CD4-positive, alpha-beta T cell treated with Interleukin-6 at 100 ng/mL for 8 hours (primary cell): ENCODE measurements at regions not wholly inside any gene's neighbourhood (a gene's known extent, or its start where the extent isn't known, plus 50 kb on each side); places are given as distances from the start of the nearest gene placed in this dataset.
A peak's percentile ranks its signal among the peaks of the same experiment; 100 is the strongest.
"Not testable (repeated sequence)": the region's sequence is repeated elsewhere in the genome, so short reads cannot be mapped to it uniquely, and the experiment has no call there.

ENCODE experiments used
- DNase-seq: peaks from one replicate; pipeline ENCODE4 v3.0.0-alpha.2; 2020; ENCODE audit warnings: mixed read lengths, low spot score

DNA sequence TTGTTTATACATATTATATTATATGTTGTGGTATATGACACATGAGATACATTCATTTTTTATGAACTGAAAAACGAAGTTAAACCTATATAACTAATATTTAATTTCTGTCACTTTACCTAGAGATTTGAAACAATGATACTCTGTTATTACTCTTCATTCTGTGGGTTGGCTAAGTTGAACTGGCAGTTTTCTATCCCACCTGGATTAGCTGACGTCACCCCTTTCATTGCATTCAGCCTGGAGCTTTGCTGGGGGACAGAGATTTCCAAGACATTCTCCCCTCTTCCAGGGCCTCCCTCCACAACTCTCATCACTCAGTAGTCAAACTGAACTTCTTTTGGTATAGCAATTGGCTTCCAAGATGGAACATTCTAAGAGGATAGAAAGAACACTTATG, 309.2 kb upstream of the SATB1 start:
- DNase-seq: no peak

DNA sequence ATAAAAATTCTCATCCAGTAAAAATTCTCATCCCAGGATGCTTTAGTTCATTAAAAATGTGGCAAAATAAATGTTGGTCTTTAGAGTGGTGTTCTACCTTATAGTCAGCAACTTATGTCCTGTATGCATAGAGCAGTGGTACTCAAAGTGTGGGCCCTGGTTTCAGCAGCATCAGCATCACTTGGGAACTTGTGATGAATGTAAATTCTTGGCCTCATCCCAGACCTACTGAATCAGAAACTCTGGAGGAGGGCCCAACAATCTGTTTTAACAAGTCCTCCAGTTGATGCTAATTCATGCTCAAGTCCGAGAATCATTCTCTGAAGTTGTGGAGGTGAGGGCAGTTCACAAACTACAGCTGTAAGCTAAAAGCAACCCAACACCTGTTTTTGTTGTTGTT, 307.3 kb upstream of the SATB1 start:
- no peak for DNase-seq

GRCh38 chr3:18730491-18730890, 305.4 kb upstream of the SATB1 start:
- DNase-seq: no peak

DNA sequence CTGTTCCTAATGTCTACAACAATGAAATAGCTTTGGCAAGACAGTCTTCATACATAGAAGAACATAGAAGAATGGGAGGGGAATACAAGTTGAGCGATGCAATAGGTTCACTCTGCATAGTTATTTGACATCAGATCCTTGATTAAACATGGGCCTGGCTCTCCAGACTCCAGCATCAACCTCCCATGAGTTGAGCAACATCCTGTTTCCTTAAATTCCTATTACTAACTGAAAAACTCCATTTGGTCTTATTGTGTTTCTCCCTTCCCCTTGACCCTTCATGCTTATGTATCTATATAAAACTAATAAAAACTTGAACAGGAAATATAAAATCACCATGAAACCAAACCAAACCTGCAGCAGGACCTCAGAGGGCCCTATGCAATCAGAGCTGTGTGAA, 304.5 kb upstream of the SATB1 start:
- DNase-seq: no peak

DNA sequence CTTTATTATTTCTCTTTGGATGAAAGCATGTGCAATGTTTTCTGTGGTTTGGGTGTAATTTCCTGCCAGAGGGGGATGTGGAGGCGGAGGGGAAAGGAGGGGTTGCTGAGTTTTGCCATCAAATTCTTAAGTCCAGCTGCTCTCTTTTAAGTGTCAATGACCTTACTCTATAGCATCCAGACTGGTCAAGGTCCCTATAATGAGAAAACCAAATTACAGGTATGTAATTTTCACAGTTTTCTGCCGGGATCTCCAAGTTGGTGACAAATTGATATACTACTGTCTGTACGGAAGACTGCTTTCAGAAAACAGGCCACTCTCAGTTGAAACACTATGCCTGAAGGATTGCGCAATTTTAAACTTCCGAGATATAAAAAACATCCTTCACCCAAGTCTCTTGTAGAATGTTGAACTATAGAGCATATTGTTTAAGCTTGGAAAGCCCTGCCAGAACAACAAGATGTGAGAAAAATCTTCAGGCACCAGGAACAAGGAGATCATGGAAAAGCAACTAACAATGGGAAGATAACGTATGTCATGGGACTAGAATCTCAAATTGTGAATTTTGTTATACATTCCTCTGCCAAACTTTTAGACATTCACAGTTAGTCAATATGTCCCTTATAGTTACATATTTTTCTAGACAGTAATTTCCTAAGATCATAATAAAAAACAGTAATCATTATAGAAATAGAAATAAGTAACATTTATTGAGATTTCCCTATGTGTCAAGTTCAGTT, 300.7 kb upstream of the SATB1 start:
- DNase-seq: peak; percentile 61

DNA sequence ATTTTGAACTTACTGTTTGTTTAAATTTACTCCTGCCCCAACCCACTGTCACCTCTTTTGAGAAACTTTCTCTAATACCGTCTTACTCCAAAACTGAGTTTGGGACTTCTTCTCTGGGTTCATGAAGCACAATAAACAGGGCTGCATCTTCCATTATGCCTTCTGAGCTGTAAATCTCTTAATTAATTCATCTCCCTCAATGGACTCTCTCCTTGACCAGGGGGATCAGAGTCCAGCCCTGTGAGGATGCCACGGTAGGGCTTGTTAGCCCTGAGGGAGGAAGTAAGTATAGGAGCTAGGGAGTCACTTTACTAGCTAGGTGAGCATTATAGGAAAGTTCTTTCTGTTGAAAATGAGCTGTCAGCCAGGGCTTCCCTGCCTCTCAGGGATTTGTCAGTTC, 299.3 kb upstream of the SATB1 start:
- no peak for DNase-seq

DNA sequence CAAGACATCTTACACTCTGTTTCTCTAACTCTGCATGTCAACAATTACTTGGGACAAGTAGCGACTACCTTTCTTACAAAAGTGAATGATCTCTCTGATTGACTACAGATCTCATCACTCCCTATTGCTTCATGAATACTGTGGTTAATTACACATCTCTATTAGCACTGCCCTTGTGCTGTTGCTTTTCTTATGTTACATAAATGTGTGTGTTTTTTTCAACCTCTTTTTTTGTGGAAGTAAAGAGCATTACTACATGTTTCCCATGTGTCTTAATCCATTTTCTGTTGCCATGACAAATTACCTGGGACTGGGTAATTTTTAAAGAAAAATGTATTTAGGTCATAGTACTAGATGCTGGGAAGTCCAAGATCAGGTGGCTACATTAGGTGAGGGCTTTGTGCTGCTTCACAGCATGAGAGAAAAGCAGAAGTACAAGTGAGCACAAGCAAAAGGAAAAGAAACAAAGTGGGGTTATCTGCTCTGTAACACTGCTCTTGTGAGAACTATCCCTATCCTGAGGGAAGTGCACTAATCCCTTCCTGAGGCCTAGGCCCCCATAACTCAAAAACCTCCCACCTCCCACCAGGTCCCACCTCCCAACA, 298.2 kb upstream of the SATB1 start:
- DNase-seq: no peak

DNA sequence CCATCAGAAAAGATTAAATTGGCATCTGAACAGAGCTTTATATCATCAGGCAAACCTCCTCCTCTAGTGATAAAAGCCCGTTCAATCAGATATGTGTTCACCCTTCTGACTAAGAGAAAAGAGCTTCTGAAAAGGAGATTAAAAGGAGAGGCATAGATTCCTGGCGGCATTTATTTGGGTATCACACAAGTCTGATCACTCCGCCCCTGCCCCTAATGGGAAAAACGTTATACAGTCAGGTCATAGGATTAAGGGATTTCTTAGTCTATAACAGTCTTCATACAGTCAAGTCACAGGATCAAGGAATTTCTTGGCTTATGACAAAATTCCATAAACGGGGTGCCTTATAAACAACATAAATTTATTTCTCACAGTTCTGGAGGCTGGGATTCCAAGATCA, 295.4 kb upstream of the SATB1 start:
- no peak for DNase-seq

- no peak for DNase-seq
Observed at GRCh38 chr3:18717598-18717997, 292.5 kb upstream of the SATB1 start.

DNA sequence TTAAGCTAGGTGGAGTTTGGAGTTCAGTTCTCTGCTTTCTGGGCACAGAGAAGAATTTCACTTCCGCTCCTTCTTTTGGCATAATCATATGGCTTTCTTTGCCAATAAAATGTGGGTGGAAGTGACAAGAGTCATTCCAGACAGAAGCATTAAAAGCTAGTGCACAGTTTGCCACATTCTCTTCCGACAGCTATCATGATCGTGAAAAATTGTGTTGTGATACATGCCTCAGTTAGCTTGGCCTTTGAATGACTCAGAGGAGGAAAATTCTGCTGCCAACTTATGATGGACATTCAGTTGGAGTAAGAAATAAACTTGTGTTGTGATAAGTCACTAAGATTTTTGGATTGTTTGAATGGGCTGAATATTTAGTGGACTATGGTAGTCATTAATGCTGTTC, 291.7 kb upstream of the SATB1 start:
- no peak for DNase-seq

DNA sequence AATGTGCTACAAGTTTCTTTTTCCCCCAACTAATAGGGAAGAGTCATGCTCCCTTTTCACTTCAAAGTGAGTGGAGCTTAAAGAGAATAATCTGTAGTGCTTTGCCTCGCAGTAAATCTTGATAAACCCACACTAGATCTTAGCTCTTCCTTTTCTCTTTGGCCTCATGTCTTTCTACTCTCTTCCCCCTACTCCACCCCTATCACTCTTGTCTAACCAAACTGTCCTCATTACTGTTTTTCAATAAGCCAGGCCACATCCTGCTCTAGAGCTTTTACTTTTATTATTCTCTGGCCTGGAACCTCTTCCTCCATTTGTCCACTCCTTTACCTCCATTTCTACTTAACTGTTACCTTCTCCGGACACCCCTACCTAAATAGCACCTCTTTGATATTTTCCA, 291.0 kb upstream of the SATB1 start:
- no peak for DNase-seq

DNA sequence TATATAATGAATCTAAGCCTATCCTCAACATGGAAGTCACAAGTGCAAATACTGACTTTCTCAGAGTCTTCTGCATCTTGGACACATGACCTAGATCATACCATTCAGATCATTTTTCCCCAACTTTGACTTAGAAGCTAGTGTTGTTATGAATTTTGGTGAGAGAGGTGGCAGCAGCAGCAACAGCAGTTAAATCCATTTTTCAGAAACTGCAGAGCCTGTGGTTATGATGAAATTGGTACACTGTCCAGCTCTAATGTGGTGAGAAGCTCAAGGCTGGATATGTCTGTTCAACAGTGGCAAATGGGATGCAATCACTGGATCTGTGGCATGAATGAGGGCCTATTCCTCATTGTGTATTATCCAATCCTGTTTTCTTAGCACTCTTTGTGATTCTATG, 290.1 kb upstream of the SATB1 start:
- DNase-seq: no peak

GRCh38 chr3:18713577-18713951, 288.4 kb upstream of the SATB1 start:
- no peak for DNase-seq

DNA sequence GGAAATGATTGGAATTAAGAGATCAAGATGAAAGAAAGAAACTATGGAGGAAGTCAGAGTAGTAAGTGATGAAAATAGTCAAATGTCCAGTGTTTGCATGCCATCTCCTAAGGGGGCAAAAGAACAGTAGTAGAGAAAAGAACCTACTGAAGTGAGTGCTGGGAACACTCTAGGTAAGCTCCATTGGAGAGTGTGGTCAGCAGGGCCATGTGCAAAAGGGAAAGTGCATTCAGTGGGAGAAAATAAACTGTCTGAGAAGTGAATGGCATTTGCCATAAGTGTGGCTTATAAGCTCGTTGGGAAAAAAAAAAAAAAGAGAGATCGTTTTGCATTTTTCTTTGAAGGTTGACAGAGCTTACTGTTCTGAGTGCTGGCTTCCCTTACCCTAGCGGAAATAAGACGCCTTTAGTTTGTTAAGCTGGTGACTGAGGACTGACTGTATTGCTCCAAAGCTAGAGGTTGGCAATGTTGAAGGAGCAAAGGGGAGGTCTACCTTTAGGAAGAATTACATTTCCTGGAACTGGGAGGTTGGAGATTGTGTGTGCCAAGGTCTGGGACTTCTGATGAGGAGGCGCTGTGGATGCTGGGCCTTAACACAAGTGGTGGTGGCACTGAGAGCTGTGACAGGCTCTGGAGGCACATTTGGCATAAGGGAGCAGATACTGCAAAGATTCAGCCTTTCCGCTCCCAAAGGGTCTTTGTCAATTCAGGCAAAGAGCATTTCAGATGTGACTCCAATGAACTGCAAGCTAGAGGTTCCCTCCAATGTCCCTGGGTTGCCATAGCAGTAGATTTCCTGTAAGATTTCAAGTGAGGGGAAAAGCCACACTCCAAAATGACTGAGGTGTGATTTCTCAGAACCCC, 287.8 kb upstream of the SATB1 start:
- DNase-seq: peak; percentile 42

- DNase-seq: no peak
Observed at GRCh38 chr3:18704326-18704725, 279.2 kb upstream of the SATB1 start.

DNA sequence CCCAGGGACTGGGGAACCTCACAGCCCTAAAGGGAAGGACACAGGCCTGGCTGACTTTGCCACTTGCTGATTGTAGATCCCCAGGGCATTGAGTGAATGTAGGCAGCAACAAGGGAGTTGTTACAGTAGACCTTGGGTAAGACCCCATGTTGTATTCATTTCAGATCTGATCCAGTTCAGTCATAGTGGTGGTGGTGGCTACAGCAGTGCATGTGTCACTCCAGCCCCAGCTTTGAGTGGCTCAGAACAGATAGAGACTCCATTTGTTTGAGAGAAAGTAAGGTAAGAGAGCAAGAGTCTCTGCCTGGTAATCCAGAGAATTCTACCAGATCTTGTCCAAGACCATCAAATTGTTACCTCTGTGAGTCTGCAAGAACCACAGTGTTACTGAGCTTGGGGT, 278.7 kb upstream of the SATB1 start:
- DNase-seq: no peak

DNA sequence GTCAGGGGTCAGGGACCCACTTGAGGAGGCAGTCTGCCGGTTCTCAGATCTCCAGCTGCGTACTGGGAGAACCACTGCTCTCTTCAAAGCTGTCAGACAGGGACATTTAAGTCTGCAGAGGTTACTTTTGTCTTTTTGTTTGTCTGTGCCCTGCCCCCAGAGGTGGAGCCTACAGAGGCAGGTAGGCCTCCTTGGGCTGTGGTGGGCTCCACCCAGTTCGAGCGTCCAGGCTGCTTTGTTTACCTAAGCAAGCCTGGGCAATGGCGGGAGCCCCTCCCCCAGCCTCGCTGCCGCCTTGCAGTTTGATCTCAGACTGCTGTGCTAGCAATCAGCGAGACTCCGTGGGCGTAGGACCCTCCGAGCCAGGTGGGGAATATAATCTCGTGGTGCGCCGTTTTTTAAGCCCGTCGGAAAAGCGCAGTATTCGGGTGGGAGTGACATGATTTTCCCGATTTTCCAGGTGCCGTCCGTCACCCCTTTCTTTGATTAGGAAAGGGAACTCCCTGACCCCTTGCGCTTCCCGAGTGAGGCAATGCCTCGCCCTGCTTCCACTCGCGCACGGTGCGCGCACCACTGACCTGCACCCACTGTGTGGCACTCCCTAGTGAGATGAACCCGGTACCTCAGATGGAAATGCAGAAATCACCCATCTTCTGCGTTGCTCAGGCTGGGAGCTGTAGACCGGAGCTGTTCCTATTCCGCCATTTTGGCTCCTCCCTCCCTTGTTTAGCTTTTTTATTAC, 268.6 kb upstream of the SATB1 start:
- not testable (repeated sequence) for DNase-seq

DNA sequence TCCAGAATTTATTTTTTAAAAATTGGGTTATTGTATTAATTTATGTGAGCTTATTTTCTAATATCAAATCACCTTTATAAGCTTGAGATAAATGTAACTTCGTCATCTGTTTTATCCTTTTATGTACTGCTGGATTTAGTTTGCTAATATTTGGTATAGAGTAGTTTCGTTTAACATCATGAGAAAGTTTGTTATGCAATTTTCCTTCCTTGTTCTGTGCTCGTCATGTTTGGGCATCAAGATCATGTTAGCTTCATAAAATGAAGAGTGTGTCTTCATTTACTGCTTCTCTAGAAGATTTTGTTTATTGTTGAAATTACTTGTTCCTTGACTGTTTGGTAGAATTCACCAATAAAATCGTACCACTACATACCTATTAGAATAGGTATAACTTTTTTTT, 262.1 kb upstream of the SATB1 start:
- DNase-seq: no peak

GRCh38 chr3:18683900-18684299, 258.8 kb upstream of the SATB1 start:
- no peak for DNase-seq

- DNase-seq: no peak
Observed at GRCh38 chr3:18681818-18682345, 256.7 kb upstream of the SATB1 start.

- DNase-seq: no peak
Observed at GRCh38 chr3:18680758-18681157, 255.6 kb upstream of the SATB1 start.

GRCh38 chr3:18679238-18679637, 254.1 kb upstream of the SATB1 start:
- DNase-seq: peak; percentile 50
